NOMO-1 treated with DMSO at 0.1 percent for 48 hours (cell line): ENCODE measurements at regions not wholly inside any gene's neighbourhood (a gene's known extent, or its start where the extent isn't known, plus 50 kb on each side); places are given as distances from the start of the nearest gene placed in this dataset.
A peak's percentile ranks its signal among the peaks of the same experiment; 100 is the strongest.
"Not testable (repeated sequence)": the region's sequence is repeated elsewhere in the genome, so short reads cannot be mapped to it uniquely, and the experiment has no call there.

Experiments used
- DNase-seq: peaks from one replicate; lab custom pipeline; 2025; ENCODE audit not compliant: unreplicated experiment; lab: John Stamatoyannopoulos, UW

DNA sequence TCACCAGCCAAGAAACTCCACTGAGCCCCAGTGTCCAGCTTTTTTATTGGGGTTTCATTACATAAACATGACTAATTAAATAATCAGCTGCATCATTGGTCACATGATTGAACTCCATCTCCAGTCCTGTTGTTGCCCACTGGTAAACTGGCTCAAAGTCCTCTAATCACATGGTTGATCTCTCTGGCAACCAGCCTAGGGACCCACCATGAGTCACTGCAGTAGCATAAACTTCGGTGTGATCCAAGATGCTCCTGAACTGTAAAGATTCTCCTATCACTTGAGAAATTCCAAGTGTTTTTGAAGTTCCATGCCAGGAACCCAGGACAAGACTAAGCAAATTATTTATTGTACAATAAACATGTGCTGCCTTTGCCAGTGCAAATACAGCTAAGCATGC, 130.4 kb upstream of the AUTS2 start:
- no peak for DNase-seq

DNA sequence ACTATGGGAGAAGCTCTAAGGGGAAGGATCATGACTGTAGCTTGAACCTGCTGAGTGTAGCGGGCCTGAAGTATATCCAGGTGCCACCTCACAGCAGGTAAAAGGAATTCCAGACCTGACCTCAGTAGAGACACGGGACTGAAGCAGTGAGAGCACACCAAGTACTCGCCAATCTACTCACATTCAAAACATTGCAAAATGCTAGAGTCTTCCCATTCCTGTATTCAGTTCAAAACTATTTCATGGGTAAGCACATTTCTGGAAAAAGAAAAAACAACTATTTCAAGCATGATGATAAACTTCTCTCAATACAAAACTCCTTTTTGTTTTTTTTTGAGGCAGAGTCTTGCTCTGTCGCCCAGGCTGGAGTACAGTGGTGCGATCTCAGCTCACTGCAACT, 121.9 kb upstream of the AUTS2 start:
- DNase-seq, result no peak

DNA sequence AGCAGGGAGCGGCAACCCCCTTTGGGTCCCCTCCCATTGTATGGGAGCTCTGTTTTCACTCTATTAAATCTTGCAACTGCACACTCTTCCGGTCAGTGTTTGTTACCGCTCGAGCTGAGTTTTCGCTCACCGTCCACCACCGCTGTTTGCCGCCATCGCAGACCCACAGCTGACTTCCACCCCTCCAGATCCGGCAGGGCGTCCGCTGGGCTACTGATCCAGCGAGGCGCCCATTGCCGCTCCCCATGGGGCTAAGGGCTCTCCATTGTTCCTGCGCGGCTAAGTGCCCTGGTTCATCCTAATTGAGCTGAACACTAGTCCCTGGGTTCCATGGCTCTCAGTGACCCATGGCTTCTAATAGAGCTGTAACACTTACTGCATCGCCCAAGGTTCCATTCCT, 115.6 kb upstream of the AUTS2 start:
- no peak for DNase-seq

DNA sequence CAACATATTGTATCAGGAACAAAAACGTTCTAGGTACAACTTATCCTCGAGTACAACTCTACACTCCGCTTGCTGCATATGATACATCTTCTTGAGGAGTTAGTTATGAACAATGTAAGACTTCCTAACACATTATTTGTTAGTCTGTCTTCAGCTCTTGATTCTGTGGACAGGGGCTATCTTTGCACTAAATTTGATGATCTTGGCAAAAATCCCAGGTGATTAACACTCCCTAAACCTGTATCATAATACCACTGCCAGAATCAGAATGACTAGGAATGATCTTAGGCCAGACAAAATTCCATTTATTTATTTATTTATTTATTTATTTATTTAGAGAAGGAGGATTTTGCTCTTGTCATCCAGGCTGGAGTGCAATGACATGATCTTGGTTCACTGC, 108.7 kb upstream of the AUTS2 start:
- no peak for DNase-seq

DNA sequence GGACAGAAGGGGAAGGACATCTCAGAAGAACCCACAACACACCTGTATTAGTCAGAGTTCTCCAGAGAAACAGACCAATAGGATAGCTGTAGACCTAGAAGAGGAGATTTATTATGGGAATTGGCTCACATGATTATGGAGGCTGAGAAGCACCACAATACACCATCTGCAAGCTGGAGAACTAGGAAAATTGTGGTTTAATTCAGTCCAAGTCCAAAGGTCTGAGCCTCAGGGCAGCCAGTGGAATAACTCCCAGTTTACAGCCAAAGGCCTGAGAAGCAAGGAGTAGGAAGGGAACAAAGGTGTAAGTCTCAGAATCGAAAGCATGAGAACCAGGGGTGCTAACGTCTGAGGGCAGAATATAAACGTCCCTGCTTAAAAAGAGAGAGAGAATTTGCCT, 99.6 kb upstream of the AUTS2 start:
- DNase-seq, result no peak

DNA sequence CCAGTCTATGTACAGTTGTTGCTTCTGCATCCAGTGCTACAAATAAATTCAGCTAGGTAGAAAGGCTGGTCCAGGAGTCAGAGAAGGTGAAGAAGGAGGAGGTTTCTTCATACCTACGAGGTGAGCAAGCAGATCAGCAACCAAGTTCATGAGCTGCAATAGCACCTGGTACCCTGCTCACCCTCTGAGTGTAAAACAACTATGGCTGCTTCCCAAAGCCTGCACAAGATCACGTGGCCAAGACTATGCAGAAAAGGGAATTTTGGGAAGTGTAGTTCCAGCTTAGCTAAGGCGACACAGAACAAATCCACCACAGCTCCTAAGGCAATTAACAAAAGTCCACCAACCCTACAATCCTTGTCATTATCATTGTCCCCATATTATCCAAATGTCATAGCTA, 95.9 kb upstream of the AUTS2 start:
- DNase-seq, result no peak

DNA sequence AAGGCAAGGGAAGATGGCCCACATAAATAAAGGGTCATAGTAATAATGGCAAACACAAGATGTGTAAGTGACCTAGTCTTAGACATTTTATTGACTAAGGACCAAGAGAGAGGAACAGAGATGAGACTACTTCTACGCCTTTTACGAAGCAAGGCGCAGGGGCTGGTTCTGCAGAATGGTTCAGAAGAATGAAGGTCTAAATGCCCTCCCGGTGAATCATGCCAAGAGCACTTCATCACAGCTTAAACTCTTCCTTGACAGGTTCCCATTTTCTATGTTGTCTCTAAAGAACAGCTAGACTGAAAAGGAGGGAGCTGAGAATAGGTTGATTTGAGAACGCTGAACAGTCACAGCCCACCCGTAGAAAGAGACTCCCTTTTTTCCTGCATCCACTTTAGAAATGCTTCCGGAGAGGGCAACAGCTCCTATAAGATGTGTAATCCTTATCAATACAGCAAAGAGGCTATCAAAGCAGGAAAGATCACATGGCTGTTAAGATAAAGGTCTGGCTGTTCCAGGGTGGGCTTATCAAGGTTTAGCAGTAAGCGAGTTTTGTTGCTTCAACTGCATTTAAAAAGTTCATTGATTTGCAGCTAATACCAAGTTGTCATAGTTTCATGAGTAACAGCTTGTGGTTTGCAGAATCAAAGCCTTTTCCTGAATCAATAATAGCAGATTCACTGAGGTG, 93.4 kb upstream of the AUTS2 start:
- DNase-seq, result peak; percentile 33

DNA sequence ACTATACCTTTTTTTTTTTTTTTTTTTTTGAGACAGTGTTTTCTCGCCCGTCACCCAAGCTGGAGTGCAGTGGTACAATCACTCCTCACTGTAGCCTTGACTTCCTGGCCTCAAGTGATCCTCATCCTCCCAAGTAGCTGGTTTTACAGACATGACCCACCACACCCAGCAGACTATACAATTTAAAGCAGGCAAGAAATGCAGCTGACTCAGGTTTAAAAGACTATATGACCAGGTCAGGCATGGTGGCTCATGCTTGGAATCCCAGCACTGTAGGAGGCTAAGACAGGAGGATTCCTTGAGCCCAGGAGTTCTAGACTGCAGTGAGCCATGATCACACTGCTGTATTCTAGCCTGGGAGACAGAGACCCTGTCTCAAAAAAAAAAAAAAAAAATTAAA, 89.5 kb upstream of the AUTS2 start:
- DNase-seq, result no peak

DNA sequence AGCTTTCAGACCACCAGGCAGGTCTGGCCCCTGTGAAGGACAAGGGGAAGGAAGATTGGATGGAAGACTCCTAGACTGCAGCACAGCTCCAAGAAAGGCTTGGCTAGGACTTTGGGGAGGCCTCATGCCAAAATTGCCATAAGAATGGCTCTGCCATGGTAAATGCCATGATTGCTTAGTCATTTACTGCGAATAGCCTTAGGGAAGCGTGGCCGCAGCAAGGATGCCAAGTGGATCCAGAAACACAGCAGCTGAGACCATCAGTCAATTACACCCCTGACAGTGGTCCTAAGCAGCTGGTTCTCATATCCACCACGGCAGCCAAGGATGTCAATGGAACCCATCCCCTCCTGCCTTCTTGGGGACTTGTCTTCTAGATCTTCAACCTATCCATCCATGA, 88.2 kb upstream of the AUTS2 start:
- no peak for DNase-seq

DNA sequence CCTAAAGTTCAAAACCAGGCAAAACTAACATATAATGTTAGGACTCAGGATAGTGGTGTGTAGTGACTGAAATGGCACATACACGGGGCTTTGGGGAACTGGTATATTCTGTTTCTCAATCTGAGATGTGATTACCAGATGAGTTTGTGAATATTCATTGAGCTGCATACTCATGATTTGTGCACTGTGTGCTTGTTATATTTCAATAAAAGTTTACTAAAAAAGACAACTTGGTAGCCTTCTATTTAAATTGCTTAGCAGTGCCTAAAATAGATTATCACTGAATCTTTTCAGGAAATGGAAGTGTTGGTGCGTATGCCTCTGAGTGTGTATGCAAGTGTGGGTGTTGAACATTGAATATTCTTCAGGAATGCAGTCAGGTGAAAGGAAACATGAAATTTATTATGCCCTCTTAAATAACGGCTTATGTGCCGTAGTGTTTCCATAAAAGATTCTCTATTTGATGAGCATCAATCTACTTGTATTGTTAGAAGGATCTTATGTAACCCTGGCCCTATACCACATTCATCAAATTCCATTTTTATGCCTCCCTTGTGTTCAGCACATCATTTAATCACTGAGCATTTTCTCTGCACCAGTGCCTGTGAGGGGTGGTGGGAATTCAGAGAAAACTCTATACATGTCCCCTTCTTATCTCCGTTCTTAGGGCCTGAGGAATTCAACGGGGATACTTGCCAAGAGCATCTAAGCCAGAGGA, 82.6 kb upstream of the AUTS2 start:
- DNase-seq, result no peak

DNA sequence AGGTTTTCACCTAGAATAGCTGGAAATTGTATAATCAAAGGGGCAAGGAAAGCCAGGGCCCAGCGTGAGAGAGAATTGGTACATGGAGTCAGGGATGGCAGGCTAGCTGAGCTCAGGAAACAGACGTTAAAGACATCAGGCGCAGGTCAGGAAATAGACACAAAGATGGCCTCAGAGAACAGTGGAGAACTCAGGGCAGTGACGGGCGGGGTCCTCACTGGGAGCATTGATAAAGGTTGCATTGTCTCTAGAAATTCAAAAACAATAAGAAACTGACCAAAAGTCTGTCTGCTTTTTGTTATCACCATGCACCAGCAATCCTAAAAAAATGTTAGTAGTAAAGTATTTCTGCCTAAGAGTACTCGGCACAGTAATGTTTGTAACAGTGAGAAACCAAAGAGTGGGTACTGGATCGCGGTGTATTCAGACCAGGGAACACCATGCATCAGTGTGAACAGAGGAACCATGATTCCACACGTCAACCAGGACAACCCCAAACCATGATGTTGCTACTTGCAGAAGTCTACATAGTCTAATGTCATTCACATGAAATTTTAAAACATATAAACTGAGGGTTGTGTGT, 81.9 kb upstream of the AUTS2 start:
- no peak for DNase-seq

DNA sequence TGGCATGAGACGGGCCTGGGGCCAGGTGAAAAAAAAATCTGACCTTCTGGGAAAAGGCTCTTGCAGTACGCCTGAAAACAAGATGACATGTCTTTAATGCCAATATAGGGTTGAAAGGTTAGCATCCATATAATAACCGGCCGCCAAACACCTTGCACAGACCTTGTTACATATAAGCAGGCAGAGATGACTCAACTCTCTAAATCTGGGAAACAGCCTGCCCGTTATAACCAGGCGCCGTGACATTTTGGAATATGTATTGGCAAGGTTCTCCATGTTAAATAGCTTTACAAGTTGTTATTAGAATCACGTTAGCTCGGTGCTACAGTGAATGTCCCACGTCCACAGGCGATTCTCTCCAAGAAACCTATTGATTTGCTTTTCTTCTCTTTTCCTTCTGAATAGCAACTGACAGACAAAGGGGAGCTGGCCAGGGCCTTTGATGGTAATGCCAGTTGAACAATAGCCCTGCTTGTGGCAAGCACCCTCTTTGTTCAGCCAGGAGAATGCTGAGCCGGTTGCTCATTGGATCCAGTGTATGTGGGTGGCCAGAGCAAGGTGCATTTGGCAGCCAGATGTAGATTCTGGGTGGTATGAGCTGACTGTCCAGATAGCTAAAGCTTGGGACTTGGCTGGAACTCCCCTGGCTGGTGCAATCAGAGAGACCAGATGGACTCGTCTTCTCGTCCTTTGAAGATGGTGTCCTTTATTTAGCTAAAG, 80.1 kb upstream of the AUTS2 start:
- no peak for DNase-seq

DNA sequence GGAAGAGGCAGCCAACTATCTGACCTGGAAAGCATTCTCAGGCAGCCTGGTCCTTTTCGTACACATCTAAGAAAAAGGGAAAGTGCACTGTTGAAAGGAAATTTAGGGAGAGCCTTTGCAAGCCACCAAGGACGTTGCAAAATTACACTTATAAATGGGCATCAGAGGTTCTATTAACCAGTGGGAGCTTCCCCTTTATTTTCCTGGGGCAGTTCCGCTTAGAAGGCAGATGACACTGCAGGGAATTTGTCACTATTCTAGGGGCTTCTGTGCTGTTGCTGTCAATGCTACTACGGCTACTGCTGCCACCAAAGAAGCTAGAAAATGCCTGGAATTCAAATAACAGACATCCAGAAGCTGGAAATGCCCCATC, 79.6 kb upstream of the AUTS2 start:
- no peak for DNase-seq

DNA sequence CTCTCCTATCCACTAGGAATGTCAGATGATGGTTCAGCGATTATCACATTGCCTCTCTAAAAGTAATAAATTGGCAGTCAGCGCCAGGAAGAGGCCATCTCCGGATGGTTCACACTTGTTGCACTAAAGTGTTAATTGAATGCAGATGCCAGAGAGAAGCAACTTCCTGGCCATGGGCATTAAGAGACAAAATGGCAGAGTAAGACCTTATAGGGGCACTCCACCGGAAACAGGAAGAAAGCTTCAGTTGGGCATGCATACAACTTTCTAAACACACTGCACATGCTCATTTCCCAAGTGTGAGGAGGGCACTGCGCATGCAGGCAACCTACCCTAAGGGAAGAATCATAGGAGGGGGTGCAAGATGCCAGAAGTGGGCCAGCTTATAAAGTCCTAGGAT, 71.7 kb upstream of the AUTS2 start:
- no peak for DNase-seq

DNA sequence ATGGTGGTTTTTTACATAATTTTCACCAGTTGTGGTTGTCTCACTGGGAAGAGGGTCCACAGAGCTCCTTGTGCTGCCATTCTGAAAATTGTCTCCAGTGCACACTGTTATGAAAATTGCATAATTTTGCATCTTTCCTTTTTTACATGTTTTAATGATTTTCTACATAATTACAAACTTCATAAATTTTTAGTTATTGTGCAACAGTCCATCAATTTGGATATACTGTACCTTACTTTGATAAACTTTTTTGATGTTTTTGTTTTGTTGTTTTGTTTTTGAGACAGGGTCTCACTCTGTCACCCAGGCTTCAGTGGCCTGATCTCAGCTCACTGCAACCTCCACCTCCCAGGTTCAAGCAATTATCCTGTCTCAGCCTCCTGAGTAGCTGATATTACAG, 70.6 kb upstream of the AUTS2 start:
- DNase-seq, result no peak

DNA sequence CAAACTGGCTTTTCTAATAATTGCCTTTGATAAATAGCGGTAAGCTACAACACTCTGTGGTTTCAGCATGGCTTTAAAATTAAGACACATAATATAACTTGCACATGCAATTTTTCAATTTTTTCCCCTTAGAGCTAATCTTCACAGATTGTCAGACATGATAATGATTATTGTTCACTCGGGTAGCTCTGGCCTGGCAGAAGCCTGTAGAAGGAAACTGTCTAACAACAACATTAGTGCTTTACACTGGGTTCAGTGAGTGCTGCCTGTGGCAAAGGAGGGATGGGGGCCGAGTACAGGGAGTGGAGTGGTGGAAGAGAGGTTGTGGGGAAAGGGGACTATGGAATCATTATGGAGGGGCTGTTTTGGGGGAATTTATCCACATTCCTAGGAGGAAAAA, 67.2 kb upstream of the AUTS2 start:
- DNase-seq, result no peak

DNA sequence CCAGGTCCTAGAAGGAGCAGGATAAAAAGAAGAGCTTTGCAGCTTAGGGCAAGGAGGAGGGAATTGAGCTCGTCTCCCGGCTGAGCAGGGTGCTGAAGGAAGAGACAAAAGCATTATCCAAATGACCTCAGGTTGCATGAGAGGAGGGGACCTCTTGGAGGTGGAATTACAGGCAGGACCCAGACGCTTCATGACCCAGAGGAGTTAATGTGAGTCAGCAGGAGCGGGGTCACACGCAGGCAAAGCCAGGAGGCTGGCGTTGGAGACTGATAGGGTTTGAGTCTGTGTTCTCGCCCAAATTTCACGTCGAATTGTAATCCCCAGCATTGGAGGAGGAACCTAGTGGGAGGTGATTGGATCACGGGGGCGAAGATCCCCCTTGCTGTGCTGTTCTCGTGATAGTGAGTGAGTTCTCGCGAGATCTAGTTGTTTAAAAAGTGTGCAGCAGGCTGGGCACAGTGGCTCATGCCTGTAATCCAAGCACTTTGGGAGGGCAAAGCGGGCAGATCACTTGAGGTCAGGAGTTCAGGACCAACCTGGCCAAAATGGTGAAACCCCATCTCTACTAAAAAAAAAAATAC, 63.7 kb upstream of the AUTS2 start:
- DNase-seq, result no peak

DNA sequence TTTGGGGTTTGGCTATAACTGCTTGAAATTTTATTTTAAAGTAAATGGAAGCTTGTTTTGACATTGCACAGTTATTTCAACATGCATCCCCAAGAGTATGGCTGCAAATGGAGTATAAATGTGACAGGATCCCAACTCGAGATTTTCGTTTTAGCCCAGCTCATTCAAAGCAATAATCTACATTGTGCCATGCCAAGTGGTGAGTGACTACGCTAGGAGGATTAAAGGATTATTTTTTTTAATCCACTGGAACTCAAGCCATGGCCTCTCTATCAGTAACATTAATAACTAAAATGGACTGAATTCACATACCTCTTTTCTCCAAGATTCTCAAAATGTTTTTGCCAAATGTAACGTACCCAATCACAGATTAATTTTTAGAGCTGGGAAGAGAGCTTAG, 60.6 kb upstream of the AUTS2 start:
- DNase-seq, result no peak

DNA sequence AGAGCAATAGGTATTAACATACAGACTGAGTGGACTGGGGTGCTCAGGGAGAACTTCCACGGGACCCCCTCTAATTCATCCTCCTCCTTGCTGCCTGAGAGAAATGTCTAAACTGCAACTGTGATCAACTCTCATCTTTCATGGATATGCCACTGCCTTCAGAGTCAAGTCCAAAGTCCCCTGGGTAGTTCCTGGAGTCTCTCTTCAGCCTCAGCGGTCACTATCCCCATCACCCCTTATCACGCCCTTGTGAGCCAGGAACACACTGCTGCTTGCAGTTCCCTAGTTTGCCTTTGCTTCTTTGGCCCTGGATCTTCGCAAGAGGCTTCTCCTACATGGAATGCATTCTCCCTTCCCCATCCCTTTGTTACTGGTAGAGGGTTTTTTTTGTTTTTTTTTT, 58.7 kb upstream of the AUTS2 start:
- DNase-seq, result no peak

DNA sequence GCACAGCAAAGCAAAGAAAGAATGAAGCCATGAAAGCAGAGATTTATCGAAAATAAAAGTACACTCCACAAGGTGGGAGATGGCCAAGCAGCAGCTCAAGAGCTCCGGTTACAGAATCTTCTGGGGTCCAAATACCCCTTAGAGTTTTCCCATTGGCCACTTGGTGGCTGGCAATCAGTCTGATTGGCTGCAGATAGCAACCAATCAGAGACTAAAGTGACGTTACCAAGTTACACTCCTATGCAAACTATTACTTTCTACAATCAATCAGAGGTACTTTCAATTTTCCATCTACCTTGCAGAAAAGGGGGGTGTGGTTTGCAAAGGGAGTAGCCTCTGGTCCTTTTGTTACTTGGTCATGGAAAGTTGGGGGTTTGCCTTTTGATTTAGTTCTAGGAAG, 58.0 kb upstream of the AUTS2 start:
- no peak for DNase-seq

DNA sequence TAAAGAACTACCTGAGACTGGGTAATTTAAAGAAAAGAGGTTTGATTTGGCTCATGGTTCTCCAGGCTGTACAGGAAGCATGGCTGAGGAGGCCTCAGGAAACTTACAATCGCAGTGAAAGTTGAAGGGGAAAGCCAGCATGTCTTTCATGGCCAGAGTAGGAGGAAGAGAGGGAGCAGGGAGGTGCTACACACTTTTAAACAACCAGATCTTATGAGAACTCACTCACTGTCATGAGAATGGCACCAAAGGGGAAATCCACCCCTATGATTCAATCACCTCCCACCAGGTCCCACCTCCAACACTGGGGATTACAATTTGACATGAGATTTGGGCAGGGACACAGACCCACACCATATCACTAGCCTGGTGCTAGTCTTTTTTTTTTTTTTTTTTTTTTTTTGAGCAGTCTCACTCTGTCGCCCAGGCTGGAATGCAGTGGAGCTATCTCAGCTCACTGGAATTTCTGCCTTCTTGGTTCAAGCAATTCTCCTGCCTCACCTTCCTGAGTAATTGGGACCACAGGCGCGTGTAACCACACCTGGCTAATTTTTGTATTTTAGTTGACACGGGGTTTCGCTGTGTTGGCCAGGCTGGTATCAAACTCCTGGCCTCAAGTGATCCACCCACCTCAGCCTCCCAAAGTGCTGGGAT, 56.4 kb upstream of the AUTS2 start:
- not testable (repeated sequence) for DNase-seq
